Fibroblast of lung (primary cell): ENCODE measurements at regions not wholly inside any gene's neighbourhood (a gene's known extent, or its start where the extent isn't known, plus 50 kb on each side); places are given as distances from the start of the nearest gene placed in this dataset.
A peak's percentile ranks its signal among the peaks of the same experiment; 100 is the strongest.

Source experiments
- DNase-seq, 2 donors: peaks; one replicate each; pipeline versions ENCODE4 v3.0.0 to v3.0.0-alpha.2; 2010; ENCODE audit warnings: low read depth in 2 of 2
- H2AFZ ChIP-seq: 2 replicates; pipeline ENCODE4 v1.5.1; 2012; ENCODE audit warnings: low read length, control low read depth, inconsistent platforms
- H3K27ac ChIP-seq: 2 replicates; pipeline ENCODE4 v1.5.1; 2011; ENCODE audit warnings: low read length, control low read depth; ENCODE audit not compliant: insufficient read depth
- H3K27me3 ChIP-seq: 2 replicates; pipeline ENCODE4 v1.5.1; 2011; ENCODE audit warnings: mild to moderate bottlenecking, low read length; ENCODE audit not compliant: control insufficient read depth, insufficient read depth
- H3K36me3 ChIP-seq: 2 replicates; pipeline ENCODE4 v1.5.1; 2011; ENCODE audit warnings: low read length; ENCODE audit not compliant: control insufficient read depth, insufficient read depth
- H3K4me1 ChIP-seq: 2 replicates; pipeline ENCODE4 v1.5.1; 2011; ENCODE audit warnings: low read length; ENCODE audit not compliant: control insufficient read depth, insufficient read depth; ENCODE audit errors: extremely low read depth
- H3K4me2 ChIP-seq: 2 replicates; pipeline ENCODE4 v1.5.1; 2011; ENCODE audit warnings: low read length, control low read depth; ENCODE audit not compliant: insufficient read depth; ENCODE audit errors: extremely low read depth
- H3K4me3 ChIP-seq, 4 experiments: fragments of 200-600 bp in 1 of 4; sonication (generic) in 1 of 4; replicated peaks in 1 of 4; 2 replicates each; pipeline ENCODE4 v1.5.1; 2011 to 2016; ENCODE audit warnings: low read length in 4 of 4, low read depth in 3 of 4, mild to moderate bottlenecking in 3 of 4, control low read depth in 2 of 4, inconsistent platforms in 1 of 4, mixed read lengths in 1 of 4; ENCODE audit not compliant: insufficient read depth in 1 of 4; ENCODE audit errors: control extremely low read depth in 1 of 4
- H3K79me2 ChIP-seq: 2 replicates; pipeline ENCODE4 v1.5.1; 2012; ENCODE audit warnings: mild to moderate bottlenecking, low read length, inconsistent platforms; ENCODE audit not compliant: control insufficient read depth, insufficient read depth
- H3K9ac ChIP-seq: 2 replicates; pipeline ENCODE4 v1.5.1; 2011; ENCODE audit warnings: mild to moderate bottlenecking, low read length, control low read depth; ENCODE audit not compliant: insufficient read depth
- H3K9me3 ChIP-seq: 2 replicates; pipeline ENCODE4 v1.5.1; 2012; ENCODE audit warnings: low read depth, low read length; ENCODE audit not compliant: control insufficient read depth, insufficient read depth
- H4K20me1 ChIP-seq: 2 replicates; pipeline ENCODE4 v1.5.1; 2011; ENCODE audit warnings: low read length; ENCODE audit not compliant: control insufficient read depth, insufficient read depth; ENCODE audit errors: extremely low read depth
- CTCF ChIP-seq, 2 donors: IDR thresholded peaks in 1 of 2; conservative IDR thresholded peaks in 1 of 2; 1 replicate in 1 of 2; 2 replicates in 1 of 2; pipeline ENCODE4 v1.5.1; 2011 to 2012; ENCODE audit warnings: low read length in 2 of 2, control low read depth in 1 of 2, inconsistent platforms in 1 of 2, low read depth in 1 of 2, mild to moderate bottlenecking in 1 of 2
- EZH2 ChIP-seq: IDR thresholded peaks from 2 replicates; pipeline ENCODE4 v1.5.1; 2012; ENCODE audit warnings: low read length, control low read depth, mild to moderate bottlenecking; ENCODE audit errors: missing control alignments

GRCh38 chr7:113562242-113562641, 356.6 kb downstream of the PPP1R3A start:
- no peak overlapping the region for H3K4me3 ChIP-seq
- no peaks in the 10 kb centered on the region for H4K20me1 ChIP-seq
- TF ChIP-seq CTCF (conservative IDR thresholded peaks at IDR 0.05 in 1 of 2, IDR thresholded peaks at IDR 0.05 in 1 of 2; ENCODE audit: low read depth in 1 of 2, low read length in 2 of 2) (no peak), EZH2 (no peak)
- no peak overlapping the region for H2AFZ ChIP-seq
- H3K27ac ChIP-seq = no peak overlapping the region
- no peaks in the 10 kb centered on the region for H3K9me3 ChIP-seq
- no peaks in the 10 kb centered on the region for H3K27me3 ChIP-seq
- DNase-seq = peak in 1 of 2 donors; percentile 3
- no peak overlapping the region for H3K9ac ChIP-seq
- H3K4me1 ChIP-seq = no peaks in the 10 kb centered on the region
- no peak overlapping the region for H3K4me2 ChIP-seq
- H3K79me2 ChIP-seq = no peaks in the 10 kb centered on the region
- H3K36me3 ChIP-seq = no peaks in the 10 kb centered on the region

- H3K9me3 ChIP-seq = no peaks in the 10 kb centered on the region
- H3K9ac ChIP-seq = no peak overlapping the region
- no peaks in the 10 kb centered on the region for H3K4me1 ChIP-seq
- H3K79me2 ChIP-seq = no peaks in the 10 kb centered on the region
- H4K20me1 ChIP-seq = no peaks in the 10 kb centered on the region
- no peaks in the 10 kb centered on the region for H3K27me3 ChIP-seq
- DNase-seq = peak; percentile 27 to 78
- TF ChIP-seq CTCF (conservative IDR thresholded peaks at IDR 0.05 in 1 of 2, IDR thresholded peaks at IDR 0.05 in 1 of 2; ENCODE audit: low read depth in 1 of 2, low read length in 2 of 2) = no peak
- no peak for TF ChIP-seq EZH2
- H3K4me3 ChIP-seq = no peak overlapping the region
- no peaks in the 10 kb centered on the region for H3K36me3 ChIP-seq
- H3K4me2 ChIP-seq = no peak overlapping the region
- no peak overlapping the region for H2AFZ ChIP-seq
- no peak overlapping the region for H3K27ac ChIP-seq
Measured at GRCh38 chr7:113561446-113561845, 357.4 kb downstream of the PPP1R3A start.

GRCh38 chr7:113550966-113551365, 367.8 kb downstream of the PPP1R3A start:
- DNase-seq = no peak
- H3K9ac ChIP-seq = no peak overlapping the region

More at GRCh38 chr7:113550966-113551365, 367.8 kb downstream of the PPP1R3A start:
- Histone ChIP-seq H2AFZ (no peak overlapping the region), H3K4me3 (no peak overlapping the region), H3K36me3 (no peaks in the 10 kb centered on the region), H3K27ac (no peak overlapping the region), H3K27me3 (no peaks in the 10 kb centered on the region), H3K9me3 (no peaks in the 10 kb centered on the region), H3K4me1 (no peaks in the 10 kb centered on the region), H4K20me1 (no peaks in the 10 kb centered on the region), H3K4me2 (no peak overlapping the region), H3K79me2 (no peaks in the 10 kb centered on the region)
- TF ChIP-seq EZH2 (no peak), CTCF (conservative IDR thresholded peaks at IDR 0.05 in 1 of 2, IDR thresholded peaks at IDR 0.05 in 1 of 2; ENCODE audit: low read depth in 1 of 2, low read length in 2 of 2) (no peak)
